ENCODE measurements at regions not wholly inside any gene's neighbourhood (a gene's known extent, or its start where the extent isn't known, plus 50 kb on each side); places are given as distances from the start of the nearest gene placed in this dataset.
"Not testable (repeated sequence)": the region's sequence is repeated elsewhere in the genome, so short reads cannot be mapped to it uniquely, and the experiment has no call there.

DNA sequence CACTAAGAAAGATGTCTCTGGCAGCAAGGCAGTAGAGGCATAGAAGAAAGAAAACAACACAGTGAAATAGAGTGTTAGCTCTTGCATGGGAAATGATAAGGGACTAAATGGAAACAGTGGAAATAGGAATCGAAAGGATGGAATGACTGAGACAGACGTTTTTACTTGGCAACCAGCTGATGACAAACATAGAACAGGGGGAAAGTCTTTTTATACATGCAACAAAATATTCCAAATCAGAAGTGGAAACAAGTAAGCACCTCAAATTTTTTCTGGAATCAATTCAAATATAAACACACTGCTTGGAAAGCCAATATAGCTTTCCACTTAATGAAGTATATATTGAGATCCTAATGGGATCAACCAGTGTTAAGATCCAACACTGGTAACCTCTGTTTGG is 110.2 kb downstream of the MZT1 start:
- Mint-ChIP-seq H3K36me3 (no peaks in the 10 kb centered on the region), H3K27ac (no peak overlapping the region), H3K9me3 (peaks cover 0 to 4% of the 10 kb centered on the region in 2 donors)
- DNase-seq (ENCODE audit: low spot score in 2 of 2) (no peak), ATAC-seq (no peak)

DNA sequence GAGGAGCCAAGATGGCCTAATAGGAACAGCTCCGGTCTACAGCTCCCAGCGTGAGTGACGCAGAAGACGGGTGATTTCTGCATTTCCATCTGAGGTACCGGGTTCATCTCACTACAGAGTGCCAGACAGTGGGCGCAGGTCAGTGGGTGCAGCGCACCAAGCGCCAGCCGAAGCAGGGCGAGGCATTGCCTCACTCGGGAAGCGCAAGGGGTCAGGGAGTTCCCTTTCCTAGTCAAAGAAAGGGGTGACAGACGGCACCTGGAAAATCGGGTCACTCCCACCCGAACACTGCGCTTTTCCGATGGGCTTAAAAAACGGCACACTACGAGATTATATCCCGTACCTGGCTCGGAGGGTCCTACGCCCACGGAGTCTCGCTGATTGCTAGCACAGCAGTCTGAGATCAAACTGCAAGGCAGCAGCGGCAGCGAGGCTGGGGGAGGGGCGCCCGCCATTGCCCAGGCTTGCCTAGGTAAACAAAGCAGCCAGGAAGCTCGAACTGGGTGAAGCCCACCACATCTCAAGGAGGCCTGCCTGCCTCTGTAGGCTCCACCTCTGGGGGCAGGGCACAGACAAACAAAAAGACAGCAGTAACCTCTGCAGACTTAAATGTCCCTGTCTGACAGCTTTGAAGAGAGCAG is 117.1 kb downstream of the MZT1 start:
- not testable (repeated sequence) for H3K27ac Mint-ChIP-seq; H3K36me3 Mint-ChIP-seq; ATAC-seq; H3K9me3 Mint-ChIP-seq; DNase-seq (ENCODE audit: low spot score in 2 of 2)

DNA sequence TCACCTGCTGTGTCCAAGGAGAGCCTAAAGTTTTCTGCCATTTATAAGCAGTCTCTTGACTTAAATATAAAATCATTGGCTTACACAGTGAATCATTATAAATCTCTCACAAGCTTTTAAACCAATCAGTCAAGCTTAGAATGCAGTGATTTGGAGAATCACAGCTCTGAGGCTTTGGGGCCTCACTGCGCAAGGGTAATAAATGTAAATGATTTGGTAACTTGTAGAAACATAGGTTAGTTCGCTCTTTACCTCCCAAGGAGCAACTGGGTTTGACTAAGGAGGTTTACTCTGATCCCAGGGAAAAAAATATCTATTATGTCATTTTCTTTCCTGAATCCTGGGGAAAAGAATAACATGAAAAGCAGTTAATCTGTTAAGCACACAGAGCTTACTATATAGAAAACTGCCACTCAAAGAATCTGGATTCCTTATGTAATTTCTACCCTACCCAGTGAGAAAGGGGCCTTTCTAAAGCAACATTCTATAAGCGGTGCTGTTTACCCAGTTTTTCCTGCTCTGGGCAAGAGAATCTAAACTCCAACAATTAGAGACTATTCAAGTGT is 128.2 kb downstream of the MZT1 start:
- no peak for DNase-seq (ENCODE audit: low spot score in 2 of 2)
- ATAC-seq = no peak
- H3K36me3 Mint-ChIP-seq = no peaks in the 10 kb centered on the region
- H3K27ac Mint-ChIP-seq = no peak overlapping the region
- peaks cover 0 to 4% of the 10 kb centered on the region in 2 donors for H3K9me3 Mint-ChIP-seq

DNA sequence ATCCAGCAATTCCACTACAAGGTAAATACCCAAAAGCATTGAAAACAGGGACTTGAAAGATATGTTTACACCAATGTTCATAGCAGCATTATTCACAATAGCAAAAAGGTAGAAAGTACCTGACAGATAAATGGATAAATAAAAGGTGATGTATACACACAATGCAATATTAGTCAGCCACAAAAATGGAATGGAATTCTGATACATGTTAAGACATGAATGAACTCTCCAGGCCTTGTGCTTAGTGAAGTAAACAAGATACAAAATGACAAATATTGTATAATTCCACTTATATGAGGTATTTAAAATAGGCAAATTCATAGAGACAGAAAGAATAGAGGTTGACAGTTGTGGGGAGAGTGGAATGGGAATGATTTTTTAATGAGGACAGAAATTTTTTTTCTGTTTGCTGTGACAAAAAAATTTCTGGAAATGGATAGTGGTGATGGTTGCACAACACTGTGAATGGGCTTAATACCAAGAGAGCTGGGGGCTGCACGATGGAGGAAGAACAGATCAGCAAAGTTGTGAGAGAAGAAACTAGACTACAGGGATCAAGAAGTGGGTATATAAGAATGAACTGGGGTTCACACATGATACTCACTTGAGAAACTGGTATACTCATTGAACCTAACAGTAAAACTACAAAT is 137.2 kb downstream of the MZT1 start:
- DNase-seq (ENCODE audit: low spot score in 2 of 2) (no peak), ATAC-seq (no peak)
- no peak overlapping the region for H3K27ac Mint-ChIP-seq
- H3K9me3 Mint-ChIP-seq = peaks cover 0 to 4% of the 10 kb centered on the region in 2 donors
- H3K36me3 Mint-ChIP-seq = no peaks in the 10 kb centered on the region

DNA sequence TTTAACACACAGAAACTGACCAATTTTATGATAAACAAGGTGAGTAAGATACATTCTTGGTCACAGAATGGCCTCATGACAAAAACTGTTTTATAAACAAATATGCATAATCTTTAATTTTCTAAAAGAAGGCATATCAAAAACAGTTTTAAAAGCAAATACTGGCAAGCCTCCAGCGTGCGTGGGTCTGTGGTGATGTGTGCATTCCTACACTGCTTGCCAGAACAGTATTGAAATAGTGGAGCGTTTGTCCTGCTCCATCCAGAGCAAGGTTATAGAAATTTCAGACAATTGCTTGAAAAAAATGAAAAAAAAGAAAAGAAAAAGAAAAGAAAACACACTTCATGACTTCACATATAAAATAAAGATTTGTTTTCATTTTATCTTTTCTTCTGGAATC is 140.9 kb downstream of the MZT1 start:
- ATAC-seq = no peak
- Mint-ChIP-seq H3K27ac (no peak overlapping the region), H3K36me3 (no peaks in the 10 kb centered on the region), H3K9me3 (no peaks in the 10 kb centered on the region)
- DNase-seq (ENCODE audit: low spot score in 2 of 2) = no peak

DNA sequence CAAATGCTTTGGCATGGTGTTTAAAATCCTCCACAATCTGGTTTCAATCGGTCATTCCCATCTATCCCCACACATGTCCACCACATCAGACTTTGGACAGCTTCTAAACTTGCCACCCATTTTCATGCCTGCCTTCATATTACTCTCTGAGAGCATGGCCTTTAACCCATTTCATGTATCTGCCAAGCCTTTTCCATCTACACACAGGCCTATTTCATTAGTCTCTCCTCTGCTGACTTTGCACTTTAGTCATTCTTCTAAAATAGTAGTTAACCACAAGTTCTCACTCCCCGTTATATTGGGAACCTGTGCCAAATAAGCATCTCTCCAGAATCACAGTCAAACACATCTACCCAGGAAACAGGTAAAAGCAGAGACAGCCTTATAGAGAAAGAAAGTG is 142.2 kb downstream of the MZT1 start:
- Mint-ChIP-seq H3K9me3 (no peaks in the 10 kb centered on the region), H3K27ac (no peak overlapping the region), H3K36me3 (no peaks in the 10 kb centered on the region)
- no peak for DNase-seq (ENCODE audit: low spot score in 2 of 2)
- ATAC-seq = no peak

DNA sequence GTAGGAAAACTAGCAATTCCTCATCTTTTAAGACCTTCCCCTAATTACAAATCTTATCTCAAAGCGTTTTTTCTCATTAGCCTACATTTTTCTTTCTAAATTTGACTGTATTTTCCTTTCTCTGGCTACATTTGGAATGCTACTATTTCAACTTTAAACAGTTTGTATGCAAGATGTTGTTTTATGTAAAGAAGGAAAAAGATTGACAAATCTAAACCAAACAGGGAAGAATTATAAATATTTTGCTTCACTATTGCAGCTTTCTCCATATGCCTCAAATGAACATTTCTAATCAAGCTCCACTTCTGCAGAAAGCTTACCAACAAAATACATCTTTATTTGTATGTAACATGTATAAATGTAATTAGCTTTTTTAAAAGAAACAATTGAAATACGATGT is 156.2 kb downstream of the MZT1 start:
- H3K9me3 Mint-ChIP-seq = peaks cover 14 to 15% of the 10 kb centered on the region in 2 donors
- no peak for DNase-seq (ENCODE audit: low spot score in 2 of 2)
- H3K27ac Mint-ChIP-seq = no peak overlapping the region
- H3K36me3 Mint-ChIP-seq = peaks cover 4 to 5% of the 10 kb centered on the region in 2 donors
- no peak for ATAC-seq

DNA sequence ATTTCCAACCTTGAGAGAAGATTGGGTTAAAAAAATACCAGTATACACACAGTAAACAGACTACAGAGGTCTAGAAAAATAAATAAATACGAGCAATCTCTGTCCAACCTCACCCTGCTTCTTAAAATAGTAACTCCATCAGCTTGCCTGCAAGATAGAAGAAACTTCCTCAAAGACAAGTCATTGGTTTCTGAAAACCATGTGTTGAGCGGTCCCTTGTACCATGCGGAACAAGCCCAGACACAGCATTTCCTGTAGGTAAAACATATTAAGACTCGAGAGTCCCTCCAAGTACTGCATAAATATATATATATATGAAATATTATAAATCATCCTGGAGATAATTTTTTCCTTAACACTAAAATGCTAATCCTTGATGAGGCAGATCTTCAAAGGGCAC is 157.4 kb downstream of the MZT1 start:
- DNase-seq (ENCODE audit: low spot score in 2 of 2) (no peak), ATAC-seq (no peak)
- Mint-ChIP-seq H3K9me3 (peaks cover 5 to 8% of the 10 kb centered on the region in 2 donors), H3K27ac (no peak overlapping the region), H3K36me3 (peaks cover 0 to 4% of the 10 kb centered on the region in 2 donors)

DNA sequence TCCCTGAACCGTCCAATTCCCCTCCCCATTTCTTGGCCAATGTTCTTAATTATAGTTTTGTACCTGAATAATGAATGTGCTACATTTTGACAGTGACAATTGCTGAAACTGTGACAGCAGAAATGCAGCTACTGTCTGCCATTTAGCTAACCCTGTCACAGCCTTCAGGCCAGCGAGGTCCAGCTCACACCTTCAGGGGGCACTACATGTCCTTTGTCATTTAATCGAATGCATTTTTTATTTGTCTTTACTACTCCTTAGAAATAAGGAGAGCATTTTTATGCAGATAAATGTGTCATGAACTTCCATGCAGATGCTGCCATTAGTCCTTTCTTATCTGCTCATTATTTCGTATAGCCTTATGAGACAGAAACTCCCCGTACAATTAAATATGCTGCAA is 159.9 kb downstream of the MZT1 start:
- ATAC-seq = no peak
- H3K9me3 Mint-ChIP-seq = no peaks in the 10 kb centered on the region

DNA sequence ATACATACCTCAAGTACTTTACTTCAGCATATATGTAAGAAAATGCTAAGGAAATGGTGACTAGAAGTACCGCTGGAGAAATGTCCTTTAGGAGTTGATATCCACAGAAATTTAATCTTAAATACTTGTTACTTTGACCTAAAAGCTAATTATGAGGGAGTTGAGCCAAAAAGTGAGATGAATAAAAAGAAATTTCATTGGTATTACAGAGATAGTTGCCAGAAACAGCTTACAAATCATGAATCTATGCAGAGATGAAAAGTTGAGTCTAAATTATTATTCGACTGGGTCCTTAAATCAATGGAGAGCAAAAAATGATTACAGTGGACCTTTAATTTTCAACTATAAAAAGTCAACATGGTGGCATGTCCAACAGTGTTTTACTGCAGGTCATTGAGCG is 160.9 kb downstream of the MZT1 start:
- ATAC-seq = no peak
- H3K9me3 Mint-ChIP-seq = no peaks in the 10 kb centered on the region
- no peak for DNase-seq (ENCODE audit: low spot score in 2 of 2)
- no peaks in the 10 kb centered on the region for H3K36me3 Mint-ChIP-seq
- no peak overlapping the region for H3K27ac Mint-ChIP-seq

More for the DNA sequence above, 159.9 kb downstream of the MZT1 start:
- H3K36me3 Mint-ChIP-seq = no peaks in the 10 kb centered on the region
- no peak for DNase-seq (ENCODE audit: low spot score in 2 of 2)
- no peak overlapping the region for H3K27ac Mint-ChIP-seq

DNA sequence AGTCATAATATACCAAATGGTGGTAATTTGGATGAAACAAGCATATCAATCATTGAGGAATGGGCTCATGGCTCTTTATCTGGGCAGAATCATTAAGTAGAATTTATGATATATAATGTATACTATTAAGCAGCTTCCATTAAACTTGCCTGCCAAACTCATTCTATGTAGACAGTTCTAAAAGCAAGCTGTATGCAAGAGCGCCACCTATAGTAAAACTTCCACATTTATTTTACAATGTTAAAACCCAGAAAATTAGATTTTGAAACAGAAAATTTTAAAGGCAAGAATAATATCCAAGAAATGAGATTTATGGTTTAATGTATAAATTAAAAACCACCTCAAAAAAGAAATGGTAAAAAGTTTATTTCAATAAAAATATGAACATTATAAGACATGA is 161.5 kb downstream of the MZT1 start:
- ATAC-seq (no peak), DNase-seq (ENCODE audit: low spot score in 2 of 2) (no peak)
- Mint-ChIP-seq H3K36me3 (no peaks in the 10 kb centered on the region), H3K9me3 (no peaks in the 10 kb centered on the region), H3K27ac (no peak overlapping the region)

DNA sequence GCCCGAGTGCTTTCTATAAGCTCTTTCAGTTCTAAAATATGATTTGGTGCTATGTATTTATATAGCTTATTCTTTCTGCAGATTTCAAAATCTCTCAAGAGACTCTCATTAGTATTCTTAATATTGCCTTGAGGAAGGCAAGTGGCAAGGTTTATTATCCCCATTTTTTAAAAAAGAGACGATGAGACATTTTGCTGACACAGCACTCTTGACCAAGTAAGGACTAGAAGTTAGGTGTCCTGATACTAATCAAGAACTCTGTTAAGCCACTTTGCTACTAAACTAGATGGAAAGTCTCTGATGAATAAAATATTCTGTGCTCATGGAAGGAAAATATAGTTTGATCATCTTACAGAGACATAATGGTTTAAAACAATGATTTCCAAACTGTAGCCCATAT is 164.7 kb downstream of the MZT1 start:
- ATAC-seq = no peak

DNA sequence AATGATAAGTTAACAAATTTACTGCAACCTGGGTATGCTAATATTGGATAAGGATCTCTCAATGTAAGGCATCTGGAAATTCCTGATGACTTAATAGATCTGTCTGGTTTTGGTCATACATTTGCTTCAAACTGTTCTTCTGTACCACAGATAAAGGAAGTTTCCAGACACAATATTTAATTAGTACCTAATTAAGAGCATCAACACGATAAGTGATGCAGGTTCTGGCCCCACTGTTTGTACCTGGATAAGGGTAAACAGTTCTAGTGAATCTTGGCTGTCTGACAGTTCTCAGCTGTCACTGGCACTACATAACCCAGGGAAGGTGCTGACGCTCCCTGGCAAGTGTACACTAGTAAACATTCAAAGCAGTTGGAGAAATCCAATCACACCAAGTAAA is 165.6 kb downstream of the MZT1 start:
- Mint-ChIP-seq H3K36me3 (no peaks in the 10 kb centered on the region), H3K27ac (no peak overlapping the region), H3K9me3 (no peaks in the 10 kb centered on the region)
- DNase-seq (ENCODE audit: low spot score in 2 of 2) = no peak
- no peak for ATAC-seq

More for the DNA sequence above, 164.7 kb downstream of the MZT1 start:
- no peaks in the 10 kb centered on the region for H3K9me3 Mint-ChIP-seq
- DNase-seq (ENCODE audit: low spot score in 2 of 2) = no peak
- no peak overlapping the region for H3K27ac Mint-ChIP-seq
- H3K36me3 Mint-ChIP-seq = no peaks in the 10 kb centered on the region

DNA sequence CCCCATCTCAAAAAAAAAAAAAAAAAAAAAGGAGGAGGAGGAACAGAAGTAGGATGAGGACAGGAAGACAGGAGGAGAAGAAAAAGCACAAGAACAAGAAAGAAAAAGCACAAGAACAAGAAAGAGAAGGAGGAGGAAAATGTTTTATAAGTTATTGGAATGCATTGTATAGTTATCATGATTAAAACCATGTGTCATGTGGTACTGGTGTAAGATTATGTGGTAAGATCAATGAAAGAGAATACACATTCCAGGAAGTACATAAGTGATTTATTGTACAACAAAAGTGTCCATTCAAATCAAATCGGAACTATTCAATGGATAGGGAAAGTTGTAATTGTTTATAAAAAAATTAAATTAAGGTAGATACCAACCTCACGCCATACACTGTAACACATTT is 167.7 kb downstream of the MZT1 start:
- ATAC-seq = no peak
- DNase-seq (ENCODE audit: low spot score in 2 of 2) = no peak
- Mint-ChIP-seq H3K36me3 (no peaks in the 10 kb centered on the region), H3K9me3 (no peaks in the 10 kb centered on the region), H3K27ac (no peak overlapping the region)

DNA sequence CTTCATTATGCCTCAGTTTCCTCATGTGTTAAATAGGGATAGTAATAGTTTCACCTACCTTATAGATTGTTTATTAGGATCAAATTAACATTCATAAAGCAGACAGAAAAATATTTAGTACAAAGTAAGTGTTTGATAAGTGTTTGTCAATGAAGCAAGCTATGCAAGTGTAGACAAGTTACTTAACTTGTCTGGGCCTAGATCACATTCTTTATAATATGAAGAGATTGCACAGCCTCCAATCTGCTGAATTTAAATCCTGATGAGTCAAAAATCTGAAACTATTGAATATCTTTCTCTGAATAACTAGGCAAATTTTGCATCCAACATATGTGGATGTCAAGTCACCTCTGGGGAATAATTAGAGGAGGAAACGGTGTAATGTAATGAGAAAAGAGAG is 170.5 kb downstream of the MZT1 start:
- ATAC-seq (no peak), DNase-seq (ENCODE audit: low spot score in 2 of 2) (no peak)
- no peak overlapping the region for H3K27ac Mint-ChIP-seq
- no peaks in the 10 kb centered on the region for H3K36me3 Mint-ChIP-seq
- no peaks in the 10 kb centered on the region for H3K9me3 Mint-ChIP-seq

DNA sequence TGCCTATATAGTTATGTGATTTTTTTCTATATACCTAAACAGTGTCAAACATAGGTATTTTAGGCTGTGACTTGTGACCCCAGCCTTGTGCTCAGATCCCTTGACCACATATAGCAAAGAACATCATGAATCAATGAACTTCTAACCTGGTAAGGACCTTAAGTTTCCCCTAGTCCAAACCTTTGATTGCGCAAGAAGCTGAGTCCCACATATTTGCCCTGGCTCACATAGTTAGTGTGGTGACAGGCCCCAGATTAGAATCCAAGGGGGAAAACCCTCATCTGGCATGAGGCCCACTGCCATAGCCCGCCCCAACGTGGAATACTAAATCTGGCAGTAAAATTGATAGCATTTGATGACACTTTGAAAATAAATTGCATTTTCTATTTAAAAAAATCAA is 171.8 kb downstream of the MZT1 start:
- Mint-ChIP-seq H3K27ac (no peak overlapping the region), H3K36me3 (no peaks in the 10 kb centered on the region), H3K9me3 (no peaks in the 10 kb centered on the region)
- no peak for ATAC-seq
- no peak for DNase-seq (ENCODE audit: low spot score in 2 of 2)

DNA sequence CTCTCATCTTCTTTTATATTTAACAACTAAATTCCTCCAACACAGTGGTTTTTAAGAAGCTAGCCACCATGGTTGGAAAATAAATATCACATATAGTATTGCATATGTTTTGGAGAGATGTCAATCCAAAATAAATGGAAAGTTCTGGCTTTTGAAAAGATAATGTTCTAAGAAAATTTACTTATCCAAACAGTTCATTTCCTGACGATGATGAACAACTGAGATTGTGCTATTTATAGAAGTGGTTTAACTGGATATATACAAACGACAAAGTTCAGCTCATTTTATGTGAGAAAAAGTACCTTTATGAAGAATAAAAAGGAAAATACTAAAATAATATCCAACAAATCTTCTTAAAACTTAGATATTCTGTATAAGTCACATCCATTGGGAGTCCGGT is 174.7 kb downstream of the MZT1 start:
- Mint-ChIP-seq H3K27ac (no peak overlapping the region), H3K36me3 (no peaks in the 10 kb centered on the region), H3K9me3 (no peaks in the 10 kb centered on the region)
- ATAC-seq = no peak
- DNase-seq (ENCODE audit: low spot score in 2 of 2) = no peak

DNA sequence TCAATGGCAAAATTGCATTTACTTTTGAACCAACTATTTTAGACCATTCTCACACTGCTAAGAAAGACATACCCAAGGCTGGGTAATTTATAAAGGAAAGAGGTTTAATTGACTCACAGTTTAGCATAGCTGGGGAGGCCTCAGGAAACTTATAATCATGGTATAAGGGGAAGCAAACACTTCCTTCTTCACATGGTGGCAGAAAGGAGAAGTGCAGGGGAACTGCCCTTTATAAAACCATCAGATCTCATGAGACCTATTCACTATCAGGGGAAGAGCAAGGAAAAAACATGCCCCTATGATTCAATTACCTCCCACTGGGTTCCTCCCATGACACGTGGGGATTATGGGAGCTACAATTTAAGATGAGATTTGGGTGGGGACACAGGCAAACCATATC is 181.5 kb downstream of the MZT1 start:
- not testable (repeated sequence) for ATAC-seq; H3K36me3 Mint-ChIP-seq; H3K27ac Mint-ChIP-seq; H3K9me3 Mint-ChIP-seq; DNase-seq (ENCODE audit: low spot score in 2 of 2)
